ENCODE measurements at regions not wholly inside any gene's neighbourhood (a gene's known extent, or its start where the extent isn't known, plus 50 kb on each side); places are given as distances from the start of the nearest gene placed in this dataset.

- no peak for FAIRE-seq
- Histone ChIP-seq H3K27me3 (ENCODE audit: control insufficient read depth in 2 of 2, insufficient read depth in 2 of 2, low read length in 2 of 2) (no peaks in the 10 kb centered on the region), H3K4me2 (ENCODE audit: insufficient read depth, low read length) (no peak overlapping the region), H2AFZ (ENCODE audit: low read depth, low read length) (no peak overlapping the region), H3K79me2 (ENCODE audit: control insufficient read depth, insufficient read depth, low read length) (no peaks in the 10 kb centered on the region), H3K4me3 (replicated peaks in 1 of 3; ENCODE audit: insufficient read depth in 1 of 3, low read depth in 1 of 3, low read length in 3 of 3) (no peak overlapping the region), H3K4me1 (ENCODE audit: control insufficient read depth, extremely low read depth, insufficient read depth, low read length) (no peaks in the 10 kb centered on the region), H3K9me3 (replicated peaks; ENCODE audit: control insufficient read depth, insufficient read depth, low read length) (no peaks in the 10 kb centered on the region), H3K9ac (replicated peaks; ENCODE audit: extremely low read depth, insufficient read depth, low read length) (no peak overlapping the region), H3K27ac (ENCODE audit: insufficient read depth, low read depth, low read length) (no peak overlapping the region), H4K20me1 (replicated peaks; ENCODE audit: control insufficient read depth, extremely low read depth, insufficient read depth, low read length) (no peaks in the 10 kb centered on the region), H3K36me3 (ENCODE audit: control insufficient read depth in 2 of 2, extremely low read depth in 1 of 2, insufficient read depth in 2 of 2, low read length in 2 of 2) (no peaks in the 10 kb centered on the region), H3K9me1 (replicated peaks; ENCODE audit: control insufficient read depth, extremely low read depth, insufficient read depth, low read length) (no peaks in the 10 kb centered on the region)
- ChIA-PET POLR2A (no interaction called here), CTCF (interaction anchor here (1.1 kb wide), 1 partner anchor 7 kb away, joined by 3 read pairs; no protein-coding TSS in a partner anchor)
- TF ChIP-seq FOS (IDR thresholded peaks at IDR 0.05; ENCODE audit: borderline replicate concordance, insufficient read depth, low read length) (no peak), EZH2 (IDR thresholded peaks at IDR 0.05; ENCODE audit: borderline replicate concordance, low read depth, low read length, severe bottlenecking) (no peak), GATA2 (IDR thresholded peaks at IDR 0.05; ENCODE audit: insufficient read depth, insufficient read length, low read depth, low read length) (no peak), MYC (IDR thresholded peaks at IDR 0.05; ENCODE audit: low read depth, low read length) (no peak), JUN (IDR thresholded peaks at IDR 0.05; ENCODE audit: borderline replicate concordance, insufficient read depth, insufficient read length, low read depth) (no peak), POLR2AphosphoS5 (IDR thresholded peaks at IDR 0.05; ENCODE audit: insufficient read depth, low read depth, low read length) (no peak), POLR2A (IDR thresholded peaks at IDR 0.05; ENCODE audit: low read depth, low read length) (no peak)
- TF ChIP-seq, protein P1, sequence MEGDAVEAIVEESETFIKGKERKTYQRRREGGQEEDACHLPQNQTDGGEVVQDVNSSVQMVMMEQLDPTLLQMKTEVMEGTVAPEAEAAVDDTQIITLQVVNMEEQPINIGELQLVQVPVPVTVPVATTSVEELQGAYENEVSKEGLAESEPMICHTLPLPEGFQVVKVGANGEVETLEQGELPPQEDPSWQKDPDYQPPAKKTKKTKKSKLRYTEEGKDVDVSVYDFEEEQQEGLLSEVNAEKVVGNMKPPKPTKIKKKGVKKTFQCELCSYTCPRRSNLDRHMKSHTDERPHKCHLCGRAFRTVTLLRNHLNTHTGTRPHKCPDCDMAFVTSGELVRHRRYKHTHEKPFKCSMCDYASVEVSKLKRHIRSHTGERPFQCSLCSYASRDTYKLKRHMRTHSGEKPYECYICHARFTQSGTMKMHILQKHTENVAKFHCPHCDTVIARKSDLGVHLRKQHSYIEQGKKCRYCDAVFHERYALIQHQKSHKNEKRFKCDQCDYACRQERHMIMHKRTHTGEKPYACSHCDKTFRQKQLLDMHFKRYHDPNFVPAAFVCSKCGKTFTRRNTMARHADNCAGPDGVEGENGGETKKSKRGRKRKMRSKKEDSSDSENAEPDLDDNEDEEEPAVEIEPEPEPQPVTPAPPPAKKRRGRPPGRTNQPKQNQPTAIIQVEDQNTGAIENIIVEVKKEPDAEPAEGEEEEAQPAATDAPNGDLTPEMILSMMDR (IDR thresholded peaks at IDR 0.05; ENCODE audit: extremely low read depth in 1 of 2, insufficient read depth in 1 of 2, low read depth in 1 of 2, low read length in 2 of 2): no peak
- TF ChIP-seq, protein P2, sequence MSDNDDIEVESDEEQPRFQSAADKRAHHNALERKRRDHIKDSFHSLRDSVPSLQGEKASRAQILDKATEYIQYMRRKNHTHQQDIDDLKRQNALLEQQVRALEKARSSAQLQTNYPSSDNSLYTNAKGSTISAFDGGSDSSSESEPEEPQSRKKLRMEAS (IDR thresholded peaks at IDR 0.05; ENCODE audit: insufficient read depth, insufficient read length): no peak
- dilution Hi-C loops (cut with MboI; ENCODE audit: extremely low pct_ligation_motif_present, low sequenced_read_pairs) (no loop called here), intact Hi-C loops (cut with micrococcal nuclease) (no loop called here)
- no TSS peak for BruUV-seq (replicated peaks)
- no peak for DNase-seq (ENCODE audit: low read depth, low spot score)
These were observed 254.6 kb upstream of the RND3 start for GRCh38 chr2:150742094-150742493.

All from endothelial cell of umbilical vein (primary cell).